Nephron progenitor cell (in vitro differentiated cells): ENCODE measurements at regions not wholly inside any gene's neighbourhood (a gene's known extent, or its start where the extent isn't known, plus 50 kb on each side); places are given as distances from the start of the nearest gene placed in this dataset.

ENCODE experiments used
- DNase-seq: peaks from one replicate; pipeline ENCODE4 v3.0.0; 2021
- H3K27ac Mint-ChIP-seq: 2 replicates; pipeline ENCODE4 v1.8.0; 2021; ENCODE audit warnings: mild to moderate bottlenecking, moderate library complexity, mixed read lengths
- H3K27me3 Mint-ChIP-seq: 2 replicates; pipeline ENCODE4 v1.8.0; 2021; ENCODE audit warnings: mild to moderate bottlenecking, low read depth, mixed read lengths; ENCODE audit not compliant: poor library complexity
- H3K36me3 Mint-ChIP-seq: 2 replicates; pipeline ENCODE4 v1.8.0; 2021; ENCODE audit warnings: low read depth, mixed read lengths
- H3K4me1 Mint-ChIP-seq: 2 replicates; pipeline ENCODE4 v1.8.0; 2021; ENCODE audit warnings: mixed read lengths
- H3K4me3 Mint-ChIP-seq: 2 replicates; pipeline ENCODE4 v1.8.0; 2021; ENCODE audit warnings: mild to moderate bottlenecking, moderate library complexity, mixed read lengths
- H3K9me3 Mint-ChIP-seq: 2 replicates; pipeline ENCODE4 v1.8.0; 2021; ENCODE audit warnings: mild to moderate bottlenecking, moderate library complexity, mixed read lengths
- CTCF ChIP-seq: fragments of 200-600 bp; sonication (generic); IDR thresholded peaks from 2 replicates; pipeline ENCODE4 v1.5.0; 2021; ENCODE audit warnings: antibody characterized with exemption

GRCh38 chr5:61630908-61631307, 298.9 kb downstream of the ZSWIM6 start:
- no peak for TF ChIP-seq CTCF
- H3K27ac Mint-ChIP-seq: no peak overlapping the region
- H3K27me3 Mint-ChIP-seq: peaks cover 12% of the 10 kb centered on the region
- H3K36me3 Mint-ChIP-seq: no peaks in the 10 kb centered on the region
- DNase-seq: no peak
- H3K9me3 Mint-ChIP-seq: peaks cover 7% of the 10 kb centered on the region
- H3K4me3 Mint-ChIP-seq: peak overlapping the region; percentile 25
- peaks cover 7% of the 10 kb centered on the region for H3K4me1 Mint-ChIP-seq

- DNase-seq: no peak
- Mint-ChIP-seq H3K9me3 (peaks cover 7% of the 10 kb centered on the region), H3K4me1 (peaks cover 8% of the 10 kb centered on the region), H3K4me3 (no peak overlapping the region), H3K27ac (no peak overlapping the region), H3K36me3 (no peaks in the 10 kb centered on the region), H3K27me3 (peaks cover 14% of the 10 kb centered on the region)
- TF ChIP-seq CTCF: no peak
Measured at GRCh38 chr5:61631438-61631941, 299.4 kb downstream of the ZSWIM6 start.

- no peak overlapping the region for H3K27ac Mint-ChIP-seq
- no peak overlapping the region for H3K4me3 Mint-ChIP-seq
- H3K9me3 Mint-ChIP-seq: peaks cover 7% of the 10 kb centered on the region
- DNase-seq: no peak
- peaks cover 8% of the 10 kb centered on the region for H3K4me1 Mint-ChIP-seq
- peaks cover 12% of the 10 kb centered on the region for H3K27me3 Mint-ChIP-seq
- H3K36me3 Mint-ChIP-seq: no peaks in the 10 kb centered on the region
- TF ChIP-seq CTCF: no peak
Measured at GRCh38 chr5:61632064-61632463, 300.0 kb downstream of the ZSWIM6 start.

- H3K9me3 Mint-ChIP-seq: no peaks in the 10 kb centered on the region
Measured at GRCh38 chr5:61635271-61635670, 303.2 kb downstream of the ZSWIM6 start.

GRCh38 chr5:61637566-61637965, 305.5 kb downstream of the ZSWIM6 start:
- peaks cover 16% of the 10 kb centered on the region for H3K27me3 Mint-ChIP-seq
- H3K27ac Mint-ChIP-seq: no peak overlapping the region
- peaks cover 17% of the 10 kb centered on the region for H3K4me1 Mint-ChIP-seq
- H3K36me3 Mint-ChIP-seq: no peaks in the 10 kb centered on the region
- no peak for DNase-seq
- no peak overlapping the region for H3K4me3 Mint-ChIP-seq
- H3K9me3 Mint-ChIP-seq: no peaks in the 10 kb centered on the region
- no peak for TF ChIP-seq CTCF

More at GRCh38 chr5:61635271-61635670, 303.2 kb downstream of the ZSWIM6 start:
- no peak overlapping the region for H3K4me3 Mint-ChIP-seq
- H3K4me1 Mint-ChIP-seq: peaks cover 17% of the 10 kb centered on the region
- no peaks in the 10 kb centered on the region for H3K36me3 Mint-ChIP-seq
- no peak for DNase-seq
- no peak overlapping the region for H3K27ac Mint-ChIP-seq
- TF ChIP-seq CTCF: no peak
- peaks cover 12% of the 10 kb centered on the region for H3K27me3 Mint-ChIP-seq

- peaks cover 17% of the 10 kb centered on the region for H3K4me1 Mint-ChIP-seq
- H3K9me3 Mint-ChIP-seq: no peaks in the 10 kb centered on the region
- peaks cover 12% of the 10 kb centered on the region for H3K27me3 Mint-ChIP-seq
- no peak for TF ChIP-seq CTCF
- H3K36me3 Mint-ChIP-seq: no peaks in the 10 kb centered on the region
- no peak overlapping the region for H3K4me3 Mint-ChIP-seq
- no peak for DNase-seq
- H3K27ac Mint-ChIP-seq: no peak overlapping the region
Measured at GRCh38 chr5:61638476-61638875, 306.4 kb downstream of the ZSWIM6 start.
